ENCODE measurements at regions not wholly inside any gene's neighbourhood (a gene's known extent, or its start where the extent isn't known, plus 50 kb on each side); places are given as distances from the start of the nearest gene placed in this dataset.

- intact Hi-C loops (cut with micrococcal nuclease): no loop called here
- Mint-ChIP-seq H3K4me3 (no peak overlapping the region), H3K27ac (no peak overlapping the region), H3K9me3 (ENCODE audit: insufficient read depth) (no peaks in the 10 kb centered on the region), H3K4me1 (no peaks in the 10 kb centered on the region), H3K27me3 (no peaks in the 10 kb centered on the region)
- ATAC-seq (ENCODE audit: low read depth): no peak
- H3K4me1 ChIP-seq (ENCODE audit: control insufficient read depth in 2 of 2, insufficient read depth in 2 of 2, low read length in 2 of 2): no peaks in the 10 kb centered on the region
- no peaks in the 10 kb centered on the region for H3K27me3 ChIP-seq (replicated peaks in 1 of 4; ENCODE audit: control extremely low read depth in 1 of 4, control insufficient read depth in 3 of 4, insufficient read depth in 4 of 4, low read length in 3 of 4)
- no CpG with 5 or more reads among the region's 2 CpGs for WGBS (ENCODE audit: insufficient coverage)
- H3K9me3 ChIP-seq (ENCODE audit: control extremely low read depth in 1 of 3, control insufficient read depth in 2 of 3, insufficient read depth in 1 of 3, low read length in 2 of 3): peaks cover 0 to 8% (median 0%) of the 10 kb centered on the region in 3 donors
- H3K9ac ChIP-seq (ENCODE audit: low read length): no peak overlapping the region
- ChIA-PET CTCF (no interaction called here), POLR2A (no interaction called here)
- H3K36me3 ChIP-seq (replicated peaks in 1 of 2; ENCODE audit: control extremely low read depth in 1 of 2, control insufficient read depth in 1 of 2, extremely low read depth in 1 of 2, insufficient read depth in 2 of 2, low read length in 1 of 2): no peaks in the 10 kb centered on the region
- H3K27ac ChIP-seq (ENCODE audit: low read length in 2 of 2): no peak overlapping the region
- no peaks in the 10 kb centered on the region for H4K20me1 ChIP-seq (ENCODE audit: control insufficient read depth, insufficient read depth, low read length, poor library complexity, severe bottlenecking)
- no peak for TF ChIP-seq EZH2 (IDR thresholded peaks at IDR 0.05; ENCODE audit: borderline replicate concordance, insufficient read depth, low read depth, low read length, poor library complexity, severe bottlenecking)
- TF ChIP-seq, protein P1, sequence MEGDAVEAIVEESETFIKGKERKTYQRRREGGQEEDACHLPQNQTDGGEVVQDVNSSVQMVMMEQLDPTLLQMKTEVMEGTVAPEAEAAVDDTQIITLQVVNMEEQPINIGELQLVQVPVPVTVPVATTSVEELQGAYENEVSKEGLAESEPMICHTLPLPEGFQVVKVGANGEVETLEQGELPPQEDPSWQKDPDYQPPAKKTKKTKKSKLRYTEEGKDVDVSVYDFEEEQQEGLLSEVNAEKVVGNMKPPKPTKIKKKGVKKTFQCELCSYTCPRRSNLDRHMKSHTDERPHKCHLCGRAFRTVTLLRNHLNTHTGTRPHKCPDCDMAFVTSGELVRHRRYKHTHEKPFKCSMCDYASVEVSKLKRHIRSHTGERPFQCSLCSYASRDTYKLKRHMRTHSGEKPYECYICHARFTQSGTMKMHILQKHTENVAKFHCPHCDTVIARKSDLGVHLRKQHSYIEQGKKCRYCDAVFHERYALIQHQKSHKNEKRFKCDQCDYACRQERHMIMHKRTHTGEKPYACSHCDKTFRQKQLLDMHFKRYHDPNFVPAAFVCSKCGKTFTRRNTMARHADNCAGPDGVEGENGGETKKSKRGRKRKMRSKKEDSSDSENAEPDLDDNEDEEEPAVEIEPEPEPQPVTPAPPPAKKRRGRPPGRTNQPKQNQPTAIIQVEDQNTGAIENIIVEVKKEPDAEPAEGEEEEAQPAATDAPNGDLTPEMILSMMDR (IDR thresholded peaks at IDR 0.05): no peak
- no peak overlapping the region for H3K4me3 ChIP-seq (ENCODE audit: control extremely low read depth in 1 of 5, extremely low read depth in 1 of 5, insufficient read depth in 1 of 5, low read depth in 2 of 5, low read length in 4 of 5)
- no peak overlapping the region for H2AFZ ChIP-seq (ENCODE audit: insufficient read depth, low read depth, low read length, poor library complexity, severe bottlenecking)
- DNase-seq: no peak
- no peaks in the 10 kb centered on the region for H3K79me2 ChIP-seq (ENCODE audit: control insufficient read depth, insufficient read depth, low read length)
- no peak overlapping the region for H3K4me2 ChIP-seq (replicated peaks; ENCODE audit: low read depth, low read length, poor library complexity, severe bottlenecking)
Observed at GRCh38 chr4:136931781-136932180, 600.5 kb downstream of the PCDH18 start.

GRCh38 chr4:136928957-136929411 lies 603.3 kb downstream of the PCDH18 start:
- no peak overlapping the region for H3K4me3 Mint-ChIP-seq
- intact Hi-C loops (cut with micrococcal nuclease): no loop called here

More at GRCh38 chr4:136928957-136929411, 603.3 kb downstream of the PCDH18 start:
- H4K20me1 ChIP-seq (ENCODE audit: control insufficient read depth, insufficient read depth, low read length, poor library complexity, severe bottlenecking): no peaks in the 10 kb centered on the region
- Mint-ChIP-seq H3K27me3 (no peaks in the 10 kb centered on the region), H3K9me3 (ENCODE audit: insufficient read depth) (no peaks in the 10 kb centered on the region), H3K4me1 (no peaks in the 10 kb centered on the region), H3K27ac (no peak overlapping the region)
- POLR2A ChIA-PET: no interaction called here
- H3K4me1 ChIP-seq (ENCODE audit: control insufficient read depth in 2 of 2, insufficient read depth in 2 of 2, low read length in 2 of 2): no peaks in the 10 kb centered on the region
- no peak overlapping the region for H2AFZ ChIP-seq (ENCODE audit: insufficient read depth, low read depth, low read length, poor library complexity, severe bottlenecking)
- peaks cover 0 to 8% (median 0%) of the 10 kb centered on the region in 3 donors for H3K9me3 ChIP-seq (ENCODE audit: control extremely low read depth in 1 of 3, control insufficient read depth in 2 of 3, insufficient read depth in 1 of 3, low read length in 2 of 3)
- no peak overlapping the region for H3K27ac ChIP-seq (ENCODE audit: low read length in 2 of 2)
- H3K9ac ChIP-seq (ENCODE audit: low read length): no peak overlapping the region
- 90% methylated on average over 16 of the region's 16 CpGs for WGBS (ENCODE audit: insufficient coverage)
- no peak overlapping the region for H3K4me3 ChIP-seq (ENCODE audit: control extremely low read depth in 1 of 5, extremely low read depth in 1 of 5, insufficient read depth in 1 of 5, low read depth in 2 of 5, low read length in 4 of 5)
- no peaks in the 10 kb centered on the region for H3K79me2 ChIP-seq (ENCODE audit: control insufficient read depth, insufficient read depth, low read length)
- H3K4me2 ChIP-seq (replicated peaks; ENCODE audit: low read depth, low read length, poor library complexity, severe bottlenecking): no peak overlapping the region
- no peak for DNase-seq
- CTCF ChIA-PET: no interaction called here
- no peaks in the 10 kb centered on the region for H3K27me3 ChIP-seq (replicated peaks in 1 of 4; ENCODE audit: control extremely low read depth in 1 of 4, control insufficient read depth in 3 of 4, insufficient read depth in 4 of 4, low read length in 3 of 4)
- no peak for ATAC-seq (ENCODE audit: low read depth)
- no peaks in the 10 kb centered on the region for H3K36me3 ChIP-seq (replicated peaks in 1 of 2; ENCODE audit: control extremely low read depth in 1 of 2, control insufficient read depth in 1 of 2, extremely low read depth in 1 of 2, insufficient read depth in 2 of 2, low read length in 1 of 2)
- TF ChIP-seq EZH2 (IDR thresholded peaks at IDR 0.05; ENCODE audit: borderline replicate concordance, insufficient read depth, low read depth, low read length, poor library complexity, severe bottlenecking): no peak
- TF ChIP-seq, protein P1 (IDR thresholded peaks at IDR 0.05): no peak
